Astrocyte (in vitro differentiated cells and primary cell): ENCODE measurements at regions not wholly inside any gene's neighbourhood (a gene's known extent, or its start where the extent isn't known, plus 50 kb on each side); places are given as distances from the start of the nearest gene placed in this dataset.

Source experiments
- CTCF ChIP-seq: IDR thresholded peaks from 2 replicates; pipeline ENCODE4 v1.5.1; 2011; ENCODE audit warnings: low read depth, mild to moderate bottlenecking, inconsistent platforms, low read length, moderate library complexity; ENCODE audit not compliant: insufficient read depth
- EZH2 ChIP-seq: IDR thresholded peaks from 2 replicates; pipeline ENCODE4 v1.6.1; 2012; ENCODE audit warnings: mild to moderate bottlenecking, low read length, inconsistent platforms; ENCODE audit not compliant: insufficient read depth

GRCh38 chr10:125556882-125557281 lies 126.1 kb downstream of the TEX36 start:
- TF ChIP-seq EZH2 (no peak), CTCF (no peak)
